Left ventricle myocardium inferior (tissue), 1 donor: ENCODE measurements at regions not wholly inside any gene's neighbourhood (a gene's known extent, or its start where the extent isn't known, plus 50 kb on each side); places are given as distances from the start of the nearest gene placed in this dataset.

Source experiments
- DNase-seq: peaks from one replicate; pipeline ENCODE4 v3.0.0-alpha.2; 2020
- H3K27ac ChIP-seq: fragments of 200-600 bp; replicated peaks from 2 replicates; pipeline ENCODE4 v1.8.0; 2021
- H3K27me3 ChIP-seq: fragments of 200-600 bp; 2 replicates; pipeline ENCODE4 v1.8.0; 2021; ENCODE audit warnings: low read depth
- H3K36me3 ChIP-seq: fragments of 200-600 bp; 2 replicates; pipeline ENCODE4 v1.8.0; 2021
- H3K4me1 ChIP-seq: fragments of 200-600 bp; 2 replicates; pipeline ENCODE4 v1.8.0; 2021
- H3K4me3 ChIP-seq: fragments of 200-600 bp; 2 replicates; pipeline ENCODE4 v1.8.0; 2021; ENCODE audit warnings: mild to moderate bottlenecking, moderate library complexity
- H3K9me3 ChIP-seq: fragments of 200-600 bp; replicated peaks from 2 replicates; pipeline ENCODE4 v1.8.0; 2021
- CTCF ChIP-seq: fragments of 200-600 bp; IDR thresholded peaks from 2 replicates; pipeline ENCODE4 v1.8.0; 2021; ENCODE audit warnings: antibody characterized with exemption, mild to moderate bottlenecking, borderline replicate concordance
- intact Hi-C: fragments of 100-400 bp; cut with micrococcal nuclease; formaldehyde crosslinking; loops from one replicate; pipeline ENCODE4 v1.11.0; 2022
- donor health status: DM: no; HTN: yes; CAD: no; lungs with severe emphysema.

- TF ChIP-seq CTCF: no peak
- DNase-seq: no peak
- H3K27ac ChIP-seq: peak overlapping the region; percentile 72
- H3K27me3 ChIP-seq: peaks cover 26% of the 10 kb centered on the region
- intact Hi-C loops: no loop called here
- no peaks in the 10 kb centered on the region for H3K36me3 ChIP-seq
- H3K4me3 ChIP-seq: peak overlapping the region; percentile 33
- H3K9me3 ChIP-seq: no peaks in the 10 kb centered on the region
- H3K4me1 ChIP-seq: no peaks in the 10 kb centered on the region
Observed at GRCh38 chr18:76266236-76266991, 228.6 kb downstream of the ZNF516 start.

GRCh38 chr18:76265497-76266235 is 229.4 kb downstream of the ZNF516 start:
- no peaks in the 10 kb centered on the region for H3K36me3 ChIP-seq
- intact Hi-C loops: no loop called here
- peaks cover 32% of the 10 kb centered on the region for H3K27me3 ChIP-seq
- peak overlapping the region; percentile 33 for H3K4me3 ChIP-seq
- H3K9me3 ChIP-seq: no peaks in the 10 kb centered on the region
- peak; percentile 26 for DNase-seq
- no peak for TF ChIP-seq CTCF
- H3K27ac ChIP-seq: peak overlapping the region; percentile 72
- H3K4me1 ChIP-seq: no peaks in the 10 kb centered on the region

- H3K27me3 ChIP-seq: peaks cover 33% of the 10 kb centered on the region
- no peak overlapping the region for H3K27ac ChIP-seq
- no peak for TF ChIP-seq CTCF
- no peaks in the 10 kb centered on the region for H3K9me3 ChIP-seq
- intact Hi-C loops: no loop called here
- DNase-seq: no peak
- H3K4me1 ChIP-seq: no peaks in the 10 kb centered on the region
- H3K36me3 ChIP-seq: no peaks in the 10 kb centered on the region
- H3K4me3 ChIP-seq: no peak overlapping the region
Observed at GRCh38 chr18:76264876-76265250, 230.2 kb downstream of the ZNF516 start.

DNA sequence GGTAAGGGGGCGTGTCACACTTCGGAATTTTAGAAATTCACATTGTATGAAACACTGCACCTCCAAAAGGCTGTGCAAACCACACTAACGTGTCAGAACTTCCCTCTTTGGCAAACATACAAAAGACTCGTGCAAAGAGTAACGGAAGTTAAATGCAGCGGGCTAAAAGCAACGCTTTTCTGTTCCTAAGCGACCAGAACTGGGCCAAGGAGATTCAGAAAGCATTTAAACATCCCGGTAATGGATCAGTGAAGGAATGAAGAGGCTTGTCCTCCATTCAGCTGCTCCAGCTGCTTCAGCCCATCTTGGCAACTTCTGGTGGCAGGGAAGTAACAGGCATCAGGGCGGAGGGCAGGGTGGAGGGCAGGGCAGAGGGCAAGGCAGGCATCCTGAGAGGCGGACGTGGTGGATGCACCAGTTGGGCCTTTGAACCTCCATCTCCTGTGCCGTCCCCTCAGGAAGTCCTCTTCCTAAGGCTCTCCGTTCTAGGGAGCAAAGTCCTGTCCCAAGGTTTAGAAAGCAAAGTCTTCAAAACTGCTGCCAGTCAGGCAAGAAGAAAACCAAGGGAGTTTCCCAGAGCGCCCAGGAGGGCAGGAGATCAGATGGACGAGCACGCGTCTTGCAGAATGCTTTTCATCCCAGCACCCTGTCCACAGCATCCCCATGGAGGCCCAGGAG is 230.7 kb downstream of the ZNF516 start:
- Histone ChIP-seq H3K4me3 (no peak overlapping the region), H3K36me3 (no peaks in the 10 kb centered on the region), H3K27ac (no peak overlapping the region), H3K27me3 (peaks cover 36% of the 10 kb centered on the region), H3K4me1 (no peaks in the 10 kb centered on the region), H3K9me3 (no peaks in the 10 kb centered on the region)
- intact Hi-C loops: no loop called here
- no peak for DNase-seq
- TF ChIP-seq CTCF: no peak

- Histone ChIP-seq H3K4me3 (no peak overlapping the region), H3K27ac (no peak overlapping the region), H3K27me3 (peaks cover 42% of the 10 kb centered on the region), H3K4me1 (peaks cover 5% of the 10 kb centered on the region), H3K9me3 (no peaks in the 10 kb centered on the region), H3K36me3 (no peaks in the 10 kb centered on the region)
- intact Hi-C loops: no loop called here
- no peak for DNase-seq
- no peak for TF ChIP-seq CTCF
Observed at GRCh38 chr18:76263046-76264005, 231.7 kb downstream of the ZNF516 start.
